Keratinocyte (primary cell): ENCODE measurements at regions not wholly inside any gene's neighbourhood (a gene's known extent, or its start where the extent isn't known, plus 50 kb on each side); places are given as distances from the start of the nearest gene placed in this dataset.

ENCODE experiments used
- DNase-seq: peaks from one replicate; pipeline ENCODE4 v3.0.0-alpha.2; 2011; ENCODE audit warnings: low read depth, missing footprints, low spot score
- FAIRE-seq: peaks from 2 replicates; lab custom pipeline; 2011; peaks lifted over from hg19 to GRCh38; lab: Jason Lieb, UNC
- H2AFZ ChIP-seq: 2 replicates; pipeline ENCODE4 v1.6.0; 2012; ENCODE audit warnings: low read length, control low read depth, inconsistent platforms; ENCODE audit not compliant: control insufficient read depth
- H3K27ac ChIP-seq: 2 replicates; pipeline ENCODE4 v1.5.1; 2011; ENCODE audit warnings: low read length; ENCODE audit not compliant: control insufficient read depth, insufficient read depth
- H3K27me3 ChIP-seq: 3 replicates; pipeline ENCODE4 v1.6.0; 2011; ENCODE audit warnings: low read length; ENCODE audit not compliant: control insufficient read depth, insufficient read depth; ENCODE audit errors: extremely low read depth
- H3K36me3 ChIP-seq, 2 experiments: 2 replicates in 1 of 2; 3 replicates in 1 of 2; pipeline ENCODE4 v1.5.1; 2011; ENCODE audit warnings: low read length in 2 of 2, mild to moderate bottlenecking in 1 of 2; ENCODE audit not compliant: control insufficient read depth in 2 of 2, insufficient read depth in 2 of 2; ENCODE audit errors: extremely low read depth in 1 of 2
- H3K4me1 ChIP-seq: 3 replicates; pipeline ENCODE4 v1.5.1; 2011; ENCODE audit warnings: low read length; ENCODE audit not compliant: control insufficient read depth, insufficient read depth; ENCODE audit errors: extremely low read depth
- H3K4me2 ChIP-seq: 3 replicates; pipeline ENCODE4 v1.6.0; 2011; ENCODE audit warnings: low read depth, low read length; ENCODE audit not compliant: control insufficient read depth, insufficient read depth; ENCODE audit errors: extremely low read depth
- H3K4me3 ChIP-seq, 3 experiments: fragments of 200-600 bp in 1 of 3; sonication (generic) in 1 of 3; 2 replicates in 2 of 3; 3 replicates in 1 of 3; pipeline ENCODE4 v1.5.1; 2011 to 2016; ENCODE audit warnings: low read length in 3 of 3, mild to moderate bottlenecking in 3 of 3, control low read depth in 2 of 3, inconsistent platforms in 1 of 3, low read depth in 1 of 3, mixed read lengths in 1 of 3, mixed run types in 1 of 3, moderate library complexity in 1 of 3; ENCODE audit not compliant: control insufficient read depth in 2 of 3, insufficient read depth in 2 of 3; ENCODE audit errors: extremely low read depth in 1 of 3
- H3K79me2 ChIP-seq: 2 replicates; pipeline ENCODE4 v1.6.0; 2012; ENCODE audit warnings: low read length; ENCODE audit not compliant: control insufficient read depth, insufficient read depth
- H3K9ac ChIP-seq: 3 replicates; pipeline ENCODE4 v1.6.0; 2011; ENCODE audit warnings: low read length; ENCODE audit not compliant: control insufficient read depth, insufficient read depth; ENCODE audit errors: extremely low read depth
- H3K9me1 ChIP-seq: 3 replicates; pipeline ENCODE4 v1.6.0; 2011; ENCODE audit warnings: low read length; ENCODE audit not compliant: control insufficient read depth, insufficient read depth; ENCODE audit errors: extremely low read depth
- H3K9me3 ChIP-seq: 2 replicates; pipeline ENCODE4 v1.5.1; 2012; ENCODE audit warnings: low read depth, low read length; ENCODE audit not compliant: control insufficient read depth
- H4K20me1 ChIP-seq: 3 replicates; pipeline ENCODE4 v1.6.0; 2011; ENCODE audit warnings: low read length; ENCODE audit not compliant: control insufficient read depth, insufficient read depth; ENCODE audit errors: extremely low read depth
- EZH2 ChIP-seq: IDR thresholded peaks from one replicate; pipeline ENCODE4 v1.6.1; 2012; ENCODE audit warnings: inconsistent platforms, mild to moderate bottlenecking, low read length, moderate library complexity
- dilution Hi-C: fragments of 300-500 bp; cut with MboI; formaldehyde crosslinking; loops from one replicate; pipeline ENCODE4 v1.7.0; 2020; ENCODE audit warnings: low sequenced_read_pairs; ENCODE audit not compliant: extremely low pct_ligation_motif_present
- small RNA-seq, 3 experiments: library from RNA; depleted of rRNA; stranded (forward); fragments of <200 nt; gene quantifications; one replicate each; pipeline ENCODE3, GENCODE V24; 2012; ENCODE audit warnings: low read depth in 3 of 3, low replicate concordance in 1 of 3; ENCODE audit not compliant: insufficient read length in 3 of 3
- TF ChIP-seq, protein P1 (sequence below), 3 experiments: IDR thresholded peaks in 1 of 3; conservative IDR thresholded peaks in 1 of 3; optimal IDR thresholded peaks in 1 of 3; 2 replicates in 2 of 3; 3 replicates in 1 of 3; pipeline versions ENCODE3 to v1.5.1; 2011; ENCODE audit warnings: low read length in 3 of 3, mild to moderate bottlenecking in 3 of 3, moderate library complexity in 2 of 3, control low read depth in 1 of 3, inconsistent platforms in 1 of 3; ENCODE audit not compliant: insufficient read depth in 2 of 3; ENCODE audit errors: extremely low read depth in 1 of 3

DNA sequence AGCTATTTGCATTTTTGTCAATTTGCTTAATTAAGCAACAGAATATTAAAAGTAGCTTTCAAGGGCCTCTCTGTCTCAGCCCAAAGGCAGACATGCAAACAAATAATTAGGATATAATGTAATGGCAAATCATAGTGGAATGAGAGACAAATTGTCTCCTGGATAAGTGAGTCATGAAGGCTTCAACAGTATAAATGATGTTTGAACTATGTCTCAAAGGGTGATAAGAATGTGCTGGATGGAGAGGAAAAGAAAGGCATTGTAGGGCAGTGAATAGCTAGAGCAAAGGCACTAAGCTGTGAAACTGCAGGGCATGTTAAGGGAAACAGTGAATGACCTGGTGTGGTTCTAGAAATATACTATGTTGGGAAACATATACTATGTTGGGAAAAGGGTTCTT lies 53.5 kb upstream of the PPP1R12A start:
- dilution Hi-C loops = no loop called here
- Histone ChIP-seq H4K20me1 (no peaks in the 10 kb centered on the region), H3K36me3 (no peaks in the 10 kb centered on the region), H3K27ac (no peak overlapping the region), H2AFZ (no peak overlapping the region), H3K79me2 (no peaks in the 10 kb centered on the region), H3K4me2 (no peak overlapping the region), H3K4me1 (peaks cover 12% of the 10 kb centered on the region), H3K27me3 (no peaks in the 10 kb centered on the region), H3K4me3 (no peak overlapping the region), H3K9me1 (no peaks in the 10 kb centered on the region), H3K9ac (no peak overlapping the region), H3K9me3 (no peaks in the 10 kb centered on the region)
- DNase-seq (no peak), FAIRE-seq (no peak)
- TF ChIP-seq EZH2 = no peak
- TF ChIP-seq, protein P1, sequence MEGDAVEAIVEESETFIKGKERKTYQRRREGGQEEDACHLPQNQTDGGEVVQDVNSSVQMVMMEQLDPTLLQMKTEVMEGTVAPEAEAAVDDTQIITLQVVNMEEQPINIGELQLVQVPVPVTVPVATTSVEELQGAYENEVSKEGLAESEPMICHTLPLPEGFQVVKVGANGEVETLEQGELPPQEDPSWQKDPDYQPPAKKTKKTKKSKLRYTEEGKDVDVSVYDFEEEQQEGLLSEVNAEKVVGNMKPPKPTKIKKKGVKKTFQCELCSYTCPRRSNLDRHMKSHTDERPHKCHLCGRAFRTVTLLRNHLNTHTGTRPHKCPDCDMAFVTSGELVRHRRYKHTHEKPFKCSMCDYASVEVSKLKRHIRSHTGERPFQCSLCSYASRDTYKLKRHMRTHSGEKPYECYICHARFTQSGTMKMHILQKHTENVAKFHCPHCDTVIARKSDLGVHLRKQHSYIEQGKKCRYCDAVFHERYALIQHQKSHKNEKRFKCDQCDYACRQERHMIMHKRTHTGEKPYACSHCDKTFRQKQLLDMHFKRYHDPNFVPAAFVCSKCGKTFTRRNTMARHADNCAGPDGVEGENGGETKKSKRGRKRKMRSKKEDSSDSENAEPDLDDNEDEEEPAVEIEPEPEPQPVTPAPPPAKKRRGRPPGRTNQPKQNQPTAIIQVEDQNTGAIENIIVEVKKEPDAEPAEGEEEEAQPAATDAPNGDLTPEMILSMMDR (optimal IDR thresholded peaks at IDR 0.05 in 1 of 3, IDR thresholded peaks at IDR 0.05 in 1 of 3, conservative IDR thresholded peaks at IDR 0.05 in 1 of 3; ENCODE audit: extremely low read depth in 1 of 3, insufficient read depth in 2 of 3, low read length in 3 of 3) = no peak

DNA sequence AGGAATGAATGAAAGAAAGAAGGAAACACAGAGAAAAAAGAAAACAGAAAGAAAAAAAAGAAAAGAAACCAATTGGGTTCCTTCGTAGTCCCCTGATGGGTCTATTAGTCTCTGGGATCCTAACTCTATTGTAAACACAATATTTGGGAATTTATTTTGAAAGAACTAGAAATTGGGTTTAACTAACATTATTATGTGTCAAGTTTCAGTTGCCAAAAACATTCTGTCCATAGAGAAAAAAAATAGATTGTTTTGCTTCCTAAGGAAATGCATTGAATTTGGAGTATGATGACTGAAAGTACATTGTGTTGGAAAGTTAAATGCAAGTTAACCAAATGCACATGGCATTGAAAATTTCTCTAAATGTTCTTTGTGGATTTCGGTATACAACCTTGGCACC lies 52.8 kb upstream of the PPP1R12A start:
- H3K9ac ChIP-seq = no peak overlapping the region

More for the DNA sequence above, 52.8 kb upstream of the PPP1R12A start:
- dilution Hi-C loops = no loop called here
- Histone ChIP-seq H2AFZ (no peak overlapping the region), H4K20me1 (no peaks in the 10 kb centered on the region), H3K36me3 (no peaks in the 10 kb centered on the region), H3K79me2 (no peaks in the 10 kb centered on the region), H3K4me2 (no peak overlapping the region), H3K27me3 (no peaks in the 10 kb centered on the region), H3K4me3 (no peak overlapping the region), H3K9me3 (no peaks in the 10 kb centered on the region), H3K4me1 (peaks cover 16% of the 10 kb centered on the region), H3K27ac (no peak overlapping the region), H3K9me1 (no peaks in the 10 kb centered on the region)
- no peak for DNase-seq
- FAIRE-seq = no peak
- no peak for TF ChIP-seq EZH2
- TF ChIP-seq, protein P1 (optimal IDR thresholded peaks at IDR 0.05 in 1 of 3, IDR thresholded peaks at IDR 0.05 in 1 of 3, conservative IDR thresholded peaks at IDR 0.05 in 1 of 3; ENCODE audit: extremely low read depth in 1 of 3, insufficient read depth in 2 of 3, low read length in 3 of 3) = no peak

Small RNAs in the stretch of these regions (small RNA-seq; reads per million reads assigned to genes)
- 0 reads per million in 3 experiments for gene SNRPGP20
